ENCODE measurements at regions not wholly inside any gene's neighbourhood (a gene's known extent, or its start where the extent isn't known, plus 50 kb on each side); places are given as distances from the start of the nearest gene placed in this dataset.

GRCh38 chr3:194824701-194825111, 139.0 kb downstream of the FAM43A start:
- no peak for TF ChIP-seq CTCF (IDR thresholded peaks at IDR 0.05)
- TF ChIP-seq POLR2AphosphoS5 (IDR thresholded peaks at IDR 0.05; ENCODE audit: low read depth, low read length): no peak
- TF ChIP-seq SIN3A (IDR thresholded peaks at IDR 0.05; ENCODE audit: borderline replicate concordance, insufficient read depth, low read depth, low read length): no peak
- TF ChIP-seq REST (IDR thresholded peaks at IDR 0.05; ENCODE audit: insufficient read depth in 1 of 2, low read depth in 2 of 2, low read length in 1 of 2): no peak
- no peak for TF ChIP-seq TCF7L2 (IDR thresholded peaks at IDR 0.05; ENCODE audit: low read depth, low read length)

Measured in Panc1 (cell line).